ENCODE measurements at regions not wholly inside any gene's neighbourhood (a gene's known extent, or its start where the extent isn't known, plus 50 kb on each side); places are given as distances from the start of the nearest gene placed in this dataset.

GRCh38 chr2:108080177-108080576 lies 93.9 kb downstream of the SLC5A7 start:
- TF ChIP-seq, protein P1, sequence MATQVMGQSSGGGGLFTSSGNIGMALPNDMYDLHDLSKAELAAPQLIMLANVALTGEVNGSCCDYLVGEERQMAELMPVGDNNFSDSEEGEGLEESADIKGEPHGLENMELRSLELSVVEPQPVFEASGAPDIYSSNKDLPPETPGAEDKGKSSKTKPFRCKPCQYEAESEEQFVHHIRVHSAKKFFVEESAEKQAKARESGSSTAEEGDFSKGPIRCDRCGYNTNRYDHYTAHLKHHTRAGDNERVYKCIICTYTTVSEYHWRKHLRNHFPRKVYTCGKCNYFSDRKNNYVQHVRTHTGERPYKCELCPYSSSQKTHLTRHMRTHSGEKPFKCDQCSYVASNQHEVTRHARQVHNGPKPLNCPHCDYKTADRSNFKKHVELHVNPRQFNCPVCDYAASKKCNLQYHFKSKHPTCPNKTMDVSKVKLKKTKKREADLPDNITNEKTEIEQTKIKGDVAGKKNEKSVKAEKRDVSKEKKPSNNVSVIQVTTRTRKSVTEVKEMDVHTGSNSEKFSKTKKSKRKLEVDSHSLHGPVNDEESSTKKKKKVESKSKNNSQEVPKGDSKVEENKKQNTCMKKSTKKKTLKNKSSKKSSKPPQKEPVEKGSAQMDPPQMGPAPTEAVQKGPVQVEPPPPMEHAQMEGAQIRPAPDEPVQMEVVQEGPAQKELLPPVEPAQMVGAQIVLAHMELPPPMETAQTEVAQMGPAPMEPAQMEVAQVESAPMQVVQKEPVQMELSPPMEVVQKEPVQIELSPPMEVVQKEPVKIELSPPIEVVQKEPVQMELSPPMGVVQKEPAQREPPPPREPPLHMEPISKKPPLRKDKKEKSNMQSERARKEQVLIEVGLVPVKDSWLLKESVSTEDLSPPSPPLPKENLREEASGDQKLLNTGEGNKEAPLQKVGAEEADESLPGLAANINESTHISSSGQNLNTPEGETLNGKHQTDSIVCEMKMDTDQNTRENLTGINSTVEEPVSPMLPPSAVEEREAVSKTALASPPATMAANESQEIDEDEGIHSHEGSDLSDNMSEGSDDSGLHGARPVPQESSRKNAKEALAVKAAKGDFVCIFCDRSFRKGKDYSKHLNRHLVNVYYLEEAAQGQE (IDR thresholded peaks at IDR 0.05; ENCODE audit: insufficient read depth in 1 of 2, low read depth in 2 of 2, low read length in 2 of 2): no peak
- TF ChIP-seq POLR2AphosphoS5 (IDR thresholded peaks at IDR 0.05; ENCODE audit: low read depth, low read length) (no peak), SIN3A (IDR thresholded peaks at IDR 0.05; ENCODE audit: borderline replicate concordance, insufficient read depth, low read length) (no peak), FOXP2 (optimal IDR thresholded peaks at IDR 0.05; ENCODE audit: borderline replicate concordance, extremely low read depth, extremely low read length, insufficient read depth) (no peak), TAF1 (IDR thresholded peaks at IDR 0.05; ENCODE audit: borderline replicate concordance, insufficient read depth, low read length) (no peak)
